ENCODE measurements at regions not wholly inside any gene's neighbourhood (a gene's known extent, or its start where the extent isn't known, plus 50 kb on each side); places are given as distances from the start of the nearest gene placed in this dataset.

GRCh38 chr18:64929036-64929435 lies 780.1 kb upstream of the LINC00305 start:
- TF ChIP-seq CTCF (IDR thresholded peaks at IDR 0.05) (no peak), ZFX (IDR thresholded peaks at IDR 0.05; ENCODE audit: borderline replicate concordance) (no peak)

Measured in 22Rv1 (cell line).